GM18861 (cell line): ENCODE measurements at regions not wholly inside any gene's neighbourhood (a gene's known extent, or its start where the extent isn't known, plus 50 kb on each side); places are given as distances from the start of the nearest gene placed in this dataset.

Experiments
- ATAC-seq: cut with Tn5 transposase; IDR thresholded peaks from one replicate; pipeline ENCODE4 v1.9.1; 2021; ENCODE audit not compliant: unreplicated experiment

DNA sequence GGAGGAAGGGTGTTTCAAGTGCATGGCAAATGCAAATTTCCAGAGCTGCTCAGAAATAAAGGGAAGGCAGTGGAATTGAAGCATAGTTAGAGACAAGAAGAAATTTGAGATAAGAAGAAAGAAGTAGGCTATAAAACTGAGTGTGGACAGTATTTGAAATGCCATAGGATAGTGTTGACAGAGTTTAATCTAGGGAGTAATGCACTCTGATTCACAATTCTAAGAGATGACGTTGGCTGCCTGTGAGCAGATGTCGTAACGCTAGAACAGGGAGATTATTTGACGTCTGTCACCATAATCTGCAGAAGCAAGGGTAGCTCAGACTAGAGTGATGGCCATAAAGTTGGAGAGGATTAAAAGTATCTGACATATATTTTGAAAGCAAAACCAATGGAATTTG lies 389.9 kb upstream of the KIRREL3 start:
- no peak for ATAC-seq

DNA sequence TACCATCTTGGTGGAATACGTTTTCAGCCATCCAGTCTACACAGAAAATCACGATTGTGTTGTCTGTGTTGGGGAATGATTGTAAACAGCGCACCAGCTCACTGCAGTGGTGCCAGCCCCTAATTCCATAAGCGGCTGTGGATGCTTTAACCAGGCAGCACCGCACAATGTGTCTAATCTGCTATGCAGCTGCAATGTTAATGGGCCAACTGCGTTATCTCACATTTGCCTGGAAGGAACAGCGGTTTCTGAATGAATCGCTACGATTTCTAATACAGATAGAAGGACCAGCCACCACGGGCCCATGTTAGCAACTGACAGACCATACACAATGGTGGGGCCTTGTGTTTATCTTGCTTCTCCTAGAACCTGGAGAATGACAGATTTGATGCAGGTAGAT lies 384.5 kb upstream of the KIRREL3 start:
- no peak for ATAC-seq

DNA sequence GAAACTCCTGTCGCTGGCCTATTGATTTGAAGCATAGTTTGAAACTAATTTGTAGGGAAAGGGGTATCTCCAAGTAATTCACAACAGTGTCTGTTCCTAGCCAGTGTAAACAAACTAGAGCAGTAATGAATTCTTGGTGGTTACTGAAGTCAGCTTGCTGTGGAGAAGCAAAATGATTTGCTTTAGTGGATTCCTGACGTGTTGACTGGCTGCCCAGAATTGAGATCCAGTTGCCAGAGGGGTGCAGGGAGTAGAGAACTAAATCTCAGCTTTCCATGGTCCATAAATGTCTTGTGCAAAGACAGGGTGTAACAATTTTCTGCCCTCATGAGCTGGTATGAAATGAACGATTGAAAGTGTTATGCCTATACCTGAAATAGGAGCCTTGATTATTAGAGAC lies 382.5 kb upstream of the KIRREL3 start:
- no peak for ATAC-seq

DNA sequence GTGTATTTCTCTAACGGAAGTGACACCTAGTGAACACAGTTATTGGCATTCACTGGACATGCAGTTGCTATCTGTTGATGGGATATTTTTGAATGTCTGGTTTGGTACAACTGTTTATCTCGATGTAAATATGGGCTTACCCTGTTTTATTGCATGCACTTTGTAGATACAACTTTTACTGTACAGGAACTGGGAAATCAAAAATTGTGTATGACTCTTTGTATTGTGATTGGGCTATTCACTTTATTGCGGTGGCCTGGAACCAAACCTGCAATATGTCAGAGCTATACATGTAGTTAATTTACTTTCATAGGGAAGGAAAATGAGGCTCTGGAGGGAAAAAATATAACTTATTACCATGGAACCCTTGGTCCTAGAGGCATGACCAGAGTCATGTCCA lies 380.7 kb upstream of the KIRREL3 start:
- ATAC-seq, result no peak

DNA sequence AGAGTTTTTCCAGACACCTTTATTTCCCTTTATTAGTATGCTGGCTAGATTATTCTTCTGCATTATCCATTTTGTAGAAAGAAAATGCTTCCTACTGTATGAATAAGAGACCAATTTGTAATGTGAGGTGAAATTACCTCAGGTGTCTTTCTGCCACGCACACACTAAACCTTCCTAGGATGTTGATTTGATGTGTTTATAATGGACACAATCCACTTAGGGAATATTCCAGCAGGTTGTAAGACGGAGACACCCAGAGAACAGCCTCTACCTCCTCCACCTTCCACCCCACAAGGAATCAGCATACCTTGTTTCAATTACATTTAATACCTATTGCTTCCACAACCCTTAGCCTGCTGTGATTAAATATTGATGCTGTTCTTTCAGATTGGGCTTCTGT lies 379.1 kb upstream of the KIRREL3 start:
- ATAC-seq, result no peak

DNA sequence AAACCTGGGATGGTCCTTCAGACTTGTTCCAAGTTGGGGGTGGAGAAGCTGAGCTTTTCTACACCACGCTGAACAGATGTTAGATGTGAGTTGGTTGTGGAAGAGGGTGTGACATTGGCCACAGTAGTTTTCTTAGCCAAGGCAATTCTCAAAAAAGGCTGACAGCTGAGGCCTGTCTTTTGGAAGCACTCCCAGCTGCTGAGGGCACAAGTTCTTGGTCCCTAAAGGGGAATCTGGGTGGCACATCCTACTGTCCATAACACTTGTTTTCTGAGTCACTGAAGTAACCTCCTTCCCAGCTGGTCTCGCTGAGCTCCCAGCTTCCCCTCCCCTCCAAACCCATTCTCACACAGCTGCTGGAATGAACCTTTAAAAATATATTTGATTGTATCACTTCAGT lies 375.7 kb upstream of the KIRREL3 start:
- no peak for ATAC-seq

DNA sequence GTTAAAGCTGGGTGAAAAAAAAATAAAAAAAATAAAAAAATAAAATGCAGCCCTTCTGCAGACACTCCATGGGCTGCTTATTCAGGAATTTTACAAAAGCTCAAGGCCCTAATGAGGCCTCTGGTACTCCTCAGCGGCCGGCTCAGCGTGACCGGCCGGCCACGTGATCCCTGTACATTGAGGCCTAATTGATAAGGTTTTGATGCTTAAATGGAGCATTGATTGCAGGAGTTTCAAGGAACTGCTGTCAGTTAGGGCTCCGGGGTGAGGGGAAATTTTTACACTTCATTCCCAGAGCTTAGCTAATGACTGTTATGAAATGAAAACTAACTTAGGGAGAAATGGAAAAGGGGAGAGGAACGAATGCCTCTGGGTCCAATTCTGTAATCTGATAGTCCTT lies 368.8 kb upstream of the KIRREL3 start:
- ATAC-seq, result no peak

DNA sequence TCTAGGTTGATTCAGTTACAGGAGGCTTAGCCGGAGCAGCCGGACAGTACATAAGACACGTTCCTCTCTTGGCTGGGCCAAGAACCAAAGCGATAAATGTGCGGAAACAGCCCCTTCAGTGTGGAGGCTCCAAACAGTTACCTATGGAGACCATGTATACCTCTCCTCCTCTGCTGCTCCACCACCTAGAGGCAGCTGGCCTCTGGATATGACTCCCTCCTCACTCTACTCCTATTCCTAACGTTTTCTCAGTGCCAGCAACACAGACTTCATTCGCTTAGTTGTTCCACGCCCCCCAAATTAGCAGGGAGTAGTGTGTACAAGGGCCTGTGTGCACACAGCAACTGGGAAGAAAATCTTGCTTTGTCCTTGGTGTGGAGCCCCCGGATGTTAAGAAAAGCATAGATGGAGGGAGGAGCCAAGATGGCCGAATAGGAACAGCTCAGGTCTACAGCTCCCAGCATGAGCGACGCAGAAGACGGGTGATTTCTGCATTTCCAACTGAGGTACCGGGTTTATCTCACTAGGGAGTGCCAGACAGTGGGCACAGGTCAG lies 362.3 kb upstream of the KIRREL3 start:
- no peak for ATAC-seq

DNA sequence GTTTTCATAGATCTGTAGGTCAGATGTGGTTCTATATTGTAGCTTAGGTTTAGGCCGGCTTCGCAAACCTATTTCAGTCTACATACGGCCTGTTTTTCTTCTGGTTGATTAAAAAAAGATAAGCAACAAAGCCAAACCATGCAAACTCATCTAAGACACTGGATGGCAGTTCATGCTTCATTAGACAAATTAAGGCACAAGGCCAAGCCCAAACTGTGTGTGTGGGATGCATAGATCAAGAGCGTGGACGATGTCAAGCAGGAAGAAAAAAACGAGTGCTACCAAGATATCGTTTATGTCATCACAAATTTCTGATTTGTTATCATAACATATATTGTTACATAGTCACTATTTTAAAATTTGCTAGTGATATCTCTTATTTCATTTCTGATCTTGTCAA lies 357.6 kb upstream of the KIRREL3 start:
- ATAC-seq, result no peak

DNA sequence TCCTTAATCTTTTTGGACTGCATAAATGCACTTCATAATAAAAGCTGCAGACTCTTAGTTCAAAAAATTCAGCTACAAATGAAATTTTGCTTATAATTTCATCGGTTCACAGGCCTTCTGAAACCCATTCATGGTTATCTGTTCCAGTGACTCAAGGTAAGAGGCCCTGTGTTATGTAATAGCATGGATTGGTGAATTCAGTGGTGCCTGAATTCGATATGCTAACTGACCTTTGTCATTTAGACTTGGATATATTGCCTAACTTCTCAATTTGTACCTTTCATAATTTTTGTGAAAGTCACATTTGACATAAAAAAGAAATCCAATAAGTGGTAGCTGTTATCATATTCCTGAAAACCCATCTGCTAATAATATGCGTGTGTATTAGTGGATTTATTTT lies 349.9 kb upstream of the KIRREL3 start:
- ATAC-seq, result no peak

DNA sequence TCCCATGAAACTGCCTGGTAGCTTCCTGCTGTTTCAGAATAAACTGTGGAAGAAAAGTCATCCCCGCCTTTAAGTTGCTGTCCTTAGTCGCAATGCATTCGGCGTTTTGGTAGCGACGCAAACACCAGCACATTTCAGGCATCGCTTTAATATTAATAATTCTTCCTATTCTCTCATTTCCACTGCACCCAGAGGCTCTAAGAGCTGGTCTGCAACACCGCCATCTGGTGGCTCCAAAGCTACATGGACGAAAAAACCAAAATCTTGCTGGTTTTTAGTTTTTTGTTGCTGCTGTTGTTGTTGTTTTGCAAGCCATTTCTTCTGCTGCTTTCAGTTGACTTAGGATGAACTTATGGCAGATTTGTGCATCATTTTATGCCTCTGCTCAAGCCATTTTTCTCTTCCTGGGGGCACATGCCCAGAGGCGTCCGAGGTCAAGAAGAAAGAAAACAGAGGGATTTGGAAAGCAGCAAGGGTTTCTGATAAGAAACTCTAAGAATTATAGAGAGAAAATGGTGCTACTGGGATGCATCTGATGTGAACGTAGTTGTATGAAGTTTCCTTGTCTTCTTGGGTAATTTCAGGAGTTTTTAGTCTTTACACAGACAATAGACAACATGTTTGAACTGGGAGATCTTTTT lies 345.4 kb upstream of the KIRREL3 start:
- ATAC-seq, result no peak

DNA sequence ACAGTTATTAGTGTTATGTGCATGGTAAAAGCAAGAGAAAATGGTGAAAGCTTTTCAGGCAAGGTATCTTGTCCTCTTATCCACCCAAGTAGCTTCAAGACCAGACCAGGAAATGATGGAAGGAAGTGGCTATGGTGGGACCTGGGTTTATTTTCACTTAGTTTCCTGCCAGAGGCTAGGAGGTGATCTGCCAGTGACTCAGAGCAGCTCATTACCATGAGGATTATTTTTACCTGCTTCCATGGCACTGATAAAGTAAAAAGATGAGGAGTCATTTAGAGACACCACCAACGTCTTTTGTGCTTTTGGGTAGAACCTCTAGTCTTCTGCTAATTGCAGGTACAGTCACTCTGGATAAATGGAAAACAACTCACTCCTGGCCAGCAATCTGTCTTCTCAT lies 339.9 kb upstream of the KIRREL3 start:
- no peak for ATAC-seq

DNA sequence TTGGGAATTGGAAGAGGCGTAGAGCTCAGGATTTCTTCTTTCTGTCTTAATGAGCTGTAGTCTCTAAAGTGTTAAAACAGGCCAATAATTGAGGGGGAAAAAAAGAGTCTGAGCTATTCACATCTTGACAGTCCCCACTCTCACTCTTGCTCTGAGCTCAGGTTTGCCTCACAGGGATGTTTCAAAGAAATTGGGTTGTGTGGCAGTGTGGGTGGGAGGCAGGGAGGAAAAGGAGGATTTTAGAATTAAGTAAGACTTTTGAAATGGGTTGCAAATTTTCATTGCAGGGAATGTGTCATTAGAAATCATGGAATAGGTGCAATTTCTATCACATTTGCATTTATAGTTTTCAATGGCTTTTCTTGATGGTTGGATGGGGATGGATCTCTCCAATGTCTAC lies 338.8 kb upstream of the KIRREL3 start:
- ATAC-seq, result no peak

DNA sequence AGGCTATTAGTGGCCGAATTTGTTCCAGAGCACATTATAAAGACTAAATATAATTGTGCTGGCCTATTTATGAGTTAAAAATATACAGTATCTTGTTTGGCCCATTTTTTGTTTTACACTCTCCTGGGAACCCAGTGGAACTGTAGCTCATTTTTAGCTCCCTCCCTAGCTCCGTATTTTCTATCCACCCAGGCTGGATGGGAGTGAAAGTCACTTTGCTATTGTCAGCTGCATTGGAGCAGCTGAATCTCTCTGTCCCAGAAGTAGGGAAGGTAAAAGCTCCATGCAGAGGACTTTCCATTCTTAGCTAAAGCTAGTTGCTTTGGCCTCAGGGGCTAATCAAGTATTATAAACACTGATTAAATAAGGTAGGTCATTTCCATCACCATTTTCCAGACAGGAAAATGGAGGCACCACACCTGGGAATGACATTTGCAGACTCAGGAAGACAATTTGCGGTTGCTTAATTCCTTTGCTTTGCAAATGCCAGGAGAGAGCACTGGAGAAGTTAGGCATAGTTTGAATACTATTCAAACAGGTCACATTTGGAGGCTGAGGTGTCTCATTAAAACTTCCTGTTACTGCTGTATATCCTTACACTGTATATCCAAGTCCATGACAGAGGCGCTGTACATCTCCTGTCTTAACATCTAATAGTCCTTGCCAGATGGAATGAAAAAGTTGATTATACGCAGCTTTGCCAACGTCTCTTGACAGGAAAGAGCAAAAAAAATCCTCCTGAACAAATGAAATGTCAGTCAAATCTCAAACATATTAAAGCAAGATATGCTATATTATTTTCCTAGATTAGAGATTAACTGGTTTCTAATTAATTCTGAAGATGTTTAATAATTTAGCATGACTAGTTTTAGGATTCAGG lies 338.1 kb upstream of the KIRREL3 start:
- ATAC-seq, result no peak

DNA sequence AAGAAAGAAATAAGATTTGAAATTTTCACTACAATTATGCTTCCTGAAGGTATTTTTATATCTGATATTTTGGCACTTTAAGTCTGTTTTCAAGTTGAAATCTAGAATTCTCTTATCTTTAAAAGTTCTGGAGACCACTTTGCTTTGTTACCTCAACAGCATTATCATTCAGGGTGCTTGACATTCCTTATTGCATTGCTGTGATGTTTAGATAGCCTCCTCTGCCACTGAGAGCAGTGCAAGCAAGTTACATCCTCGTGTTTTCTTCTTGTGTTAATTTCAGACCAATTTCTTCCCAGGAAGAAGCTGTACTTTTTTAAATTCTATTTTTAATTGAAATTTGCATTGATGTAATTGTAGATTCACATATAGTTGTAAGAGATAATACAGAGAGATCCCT lies 333.9 kb upstream of the KIRREL3 start:
- no peak for ATAC-seq

DNA sequence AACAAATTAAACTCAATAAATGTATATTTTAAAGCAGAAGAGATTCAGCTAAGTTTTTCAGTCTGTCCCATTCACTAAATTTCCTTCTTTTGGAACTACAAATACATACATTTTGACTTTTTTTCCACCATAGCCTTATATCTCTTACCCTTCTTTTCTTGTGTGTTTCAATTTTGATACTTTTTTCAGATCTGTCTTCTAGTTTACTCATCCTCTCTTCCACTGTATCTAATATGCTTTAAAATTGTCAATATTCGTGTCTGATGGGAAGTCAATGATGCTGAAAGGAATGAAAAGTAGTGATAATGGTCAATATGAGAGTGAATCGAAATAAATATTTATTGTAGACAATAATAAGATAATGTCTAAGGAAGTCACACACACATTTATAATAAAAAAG lies 332.3 kb upstream of the KIRREL3 start:
- no peak for ATAC-seq

DNA sequence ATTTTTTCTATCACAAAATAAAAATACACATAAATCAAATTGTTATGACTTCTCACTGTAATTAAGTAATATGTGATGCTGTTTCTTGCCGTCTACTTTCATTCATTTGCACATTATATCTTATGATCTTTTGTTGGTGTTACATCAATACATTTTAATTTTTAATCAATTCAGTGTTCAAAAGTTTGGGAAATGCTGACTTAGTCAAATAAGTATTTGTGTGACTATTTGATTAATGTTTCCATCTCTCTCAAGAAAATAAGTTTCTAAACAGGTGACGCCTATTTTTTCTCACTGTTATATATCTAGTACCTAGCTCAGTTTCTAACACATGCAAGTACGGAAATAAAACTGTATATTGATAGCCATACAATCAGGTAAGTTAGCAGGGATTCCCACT lies 329.5 kb upstream of the KIRREL3 start:
- ATAC-seq, result no peak

DNA sequence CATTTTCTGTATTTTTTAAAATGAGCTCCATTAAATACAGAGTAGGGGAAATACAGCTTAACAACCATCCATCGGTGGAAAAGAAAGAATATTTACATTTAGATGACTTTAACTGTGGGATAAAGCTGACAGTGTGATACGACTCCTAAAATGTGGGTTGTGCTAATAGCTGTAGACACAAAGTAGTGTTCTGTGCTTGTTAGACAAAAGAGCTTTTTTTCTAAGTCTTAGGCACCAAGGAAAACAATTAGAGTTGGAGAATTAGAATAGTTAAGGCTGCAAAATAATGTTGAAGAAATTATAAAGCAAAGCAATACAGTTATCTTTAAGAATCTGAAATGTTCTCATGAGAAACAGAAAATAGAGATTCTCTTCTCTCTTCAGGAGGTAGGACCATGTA lies 307.7 kb upstream of the KIRREL3 start:
- no peak for ATAC-seq

DNA sequence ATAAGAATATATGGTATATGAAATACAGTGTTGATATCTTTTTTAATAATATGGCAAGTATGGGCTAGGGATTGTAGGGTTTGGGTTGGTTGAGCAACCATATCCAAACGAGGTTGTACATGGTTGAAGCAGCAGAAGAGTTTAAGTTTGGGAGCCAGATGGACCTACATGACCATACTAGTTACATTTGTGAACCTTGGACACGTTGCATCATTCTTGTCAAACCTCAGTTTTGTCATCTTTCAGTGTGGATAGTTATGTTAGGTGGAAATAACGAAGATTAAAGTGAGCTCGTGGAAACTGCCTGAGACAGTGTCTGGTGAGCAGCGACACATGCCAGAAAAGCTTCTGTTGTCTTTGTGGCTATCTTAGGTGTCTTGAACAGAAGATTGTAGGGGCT lies 307.1 kb upstream of the KIRREL3 start:
- no peak for ATAC-seq

DNA sequence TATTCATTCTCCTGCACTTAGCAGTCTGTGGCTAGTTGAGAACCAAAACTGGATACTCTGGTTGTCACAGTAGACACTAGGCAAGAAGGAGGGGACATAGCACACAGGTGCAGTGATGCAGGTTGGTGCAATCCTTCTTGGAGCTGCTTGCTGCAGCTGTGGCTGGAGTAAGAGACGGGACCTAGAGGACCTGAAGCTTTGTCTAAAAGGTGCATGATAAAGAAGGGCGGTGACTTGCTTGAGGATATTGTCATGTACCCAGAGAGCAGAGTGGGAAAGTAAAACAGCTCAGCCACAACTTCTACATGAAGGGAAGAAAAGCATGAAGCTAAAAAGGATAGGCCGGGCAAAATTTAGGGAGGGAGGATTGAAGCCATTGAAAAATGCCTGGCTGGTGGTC lies 304.1 kb upstream of the KIRREL3 start:
- no peak for ATAC-seq

DNA sequence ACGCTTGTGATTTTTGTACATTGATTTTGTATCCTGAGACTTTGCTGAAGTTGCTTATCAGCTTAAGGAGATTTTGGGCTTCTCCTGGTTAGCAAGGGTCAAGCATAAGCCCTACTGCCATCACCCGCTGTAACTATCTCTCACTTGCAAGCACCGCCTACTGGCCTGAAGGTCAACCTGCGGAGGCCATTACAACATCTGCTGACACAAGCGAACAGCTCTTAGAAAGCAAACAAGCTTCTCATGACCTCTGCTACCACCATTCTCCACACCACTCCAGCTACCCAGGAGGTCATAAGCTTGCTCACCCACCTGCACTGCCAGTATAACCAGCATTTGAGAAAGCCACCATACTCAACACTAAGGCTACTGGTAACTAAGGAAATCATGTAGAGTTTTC lies 288.4 kb upstream of the KIRREL3 start:
- no peak for ATAC-seq

DNA sequence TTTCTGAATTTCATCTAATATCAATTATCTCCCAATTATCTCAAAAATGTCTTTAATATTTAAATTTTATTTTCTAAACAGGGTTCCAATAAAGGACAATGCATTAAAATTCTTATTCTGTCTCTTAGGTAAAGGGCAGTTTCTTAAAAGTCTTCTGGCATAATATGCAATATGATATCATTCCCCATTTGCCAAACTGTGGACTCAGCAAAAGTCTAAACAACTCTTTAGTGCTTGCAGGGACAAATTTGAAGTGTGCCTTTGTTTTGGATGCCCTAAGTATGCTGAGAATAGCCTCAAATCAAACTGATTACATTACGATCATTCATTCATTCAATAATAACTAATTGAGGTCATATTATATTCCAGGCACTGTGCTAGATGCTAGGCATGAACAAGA lies 281.0 kb upstream of the KIRREL3 start:
- no peak for ATAC-seq
